MG63 (cell line): ENCODE measurements at regions not wholly inside any gene's neighbourhood (a gene's known extent, or its start where the extent isn't known, plus 50 kb on each side); places are given as distances from the start of the nearest gene placed in this dataset.

Experiments
- DNase-seq: peaks from one replicate; pipeline ENCODE4 v3.0.0-alpha.2; 2020
- H3K27me3 ChIP-seq: fragments of 250-450 bp; sonication (Bioruptor Pico); 2 replicates; pipeline ENCODE4 v1.5.1; 2020; ENCODE audit warnings: mild to moderate bottlenecking, moderate library complexity
- H3K36me3 ChIP-seq: fragments of 250-450 bp; sonication (Bioruptor Pico); 2 replicates; pipeline ENCODE4 v1.5.1; 2020; ENCODE audit warnings: mild to moderate bottlenecking, moderate library complexity
- H3K4me3 ChIP-seq: fragments of 250-450 bp; sonication (Bioruptor Pico); 2 replicates; pipeline ENCODE4 v1.5.1; 2020; ENCODE audit warnings: mild to moderate bottlenecking, moderate library complexity
- H3K9me3 ChIP-seq: fragments of 250-450 bp; sonication (Bioruptor Pico); 2 replicates; pipeline ENCODE4 v1.5.1; 2020; ENCODE audit warnings: mild to moderate bottlenecking, moderate library complexity

DNA sequence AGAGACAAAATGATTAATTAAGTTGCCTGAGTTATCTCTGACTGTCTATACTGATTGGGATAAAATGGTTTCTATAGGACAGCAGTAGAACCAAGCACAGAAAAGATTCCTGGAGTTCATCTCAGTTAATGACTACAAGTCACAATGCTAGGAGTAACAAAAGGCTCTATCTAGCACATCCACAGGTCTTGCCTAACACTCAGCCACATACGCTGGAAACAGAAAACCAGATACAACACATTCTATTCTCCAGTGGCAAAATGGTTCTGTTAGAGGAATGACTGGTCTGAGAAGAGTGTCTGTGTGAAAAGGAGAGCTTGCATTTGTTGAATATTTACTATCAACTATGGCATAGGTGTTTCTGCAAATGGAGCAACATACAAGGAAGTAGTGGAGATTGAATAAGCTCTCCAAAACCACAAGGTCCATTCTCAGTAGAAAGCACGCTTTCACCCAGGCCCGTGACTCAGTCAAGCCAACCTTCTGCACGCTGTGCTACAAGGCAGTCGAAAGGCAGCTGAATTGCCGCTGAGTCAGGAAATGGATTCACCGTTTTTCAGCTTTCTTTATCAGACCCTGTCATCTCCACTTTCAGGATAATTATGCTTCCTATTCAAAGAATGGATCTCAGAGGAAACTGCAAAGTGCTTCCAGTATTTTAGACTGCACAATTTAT is 761.5 kb downstream of the EFNB2 start:
- no peaks in the 10 kb centered on the region for H3K36me3 ChIP-seq
- no peaks in the 10 kb centered on the region for H3K27me3 ChIP-seq
- H3K4me3 ChIP-seq: no peak overlapping the region
- no peaks in the 10 kb centered on the region for H3K9me3 ChIP-seq
- no peak for DNase-seq

DNA sequence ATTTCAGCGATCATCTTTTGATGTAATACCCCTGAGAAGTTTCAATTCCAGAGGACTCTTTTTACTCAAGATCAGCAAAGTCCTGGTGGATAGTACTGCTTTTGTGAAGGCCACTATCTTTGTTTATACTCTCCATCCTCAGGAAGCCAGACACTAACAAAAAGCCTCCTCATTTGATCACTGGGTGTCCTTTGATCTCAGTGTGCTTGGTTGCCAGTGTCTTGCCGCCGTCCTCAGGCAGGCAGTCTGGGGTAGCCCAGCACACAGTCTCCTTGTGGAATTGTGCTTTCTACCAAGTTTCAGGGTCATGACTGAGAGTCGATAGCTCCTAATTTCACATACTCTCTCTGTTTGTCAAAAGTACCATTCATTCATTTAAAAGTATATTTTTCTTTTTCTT is 762.2 kb downstream of the EFNB2 start:
- DNase-seq: no peak
- no peaks in the 10 kb centered on the region for H3K9me3 ChIP-seq
- no peak overlapping the region for H3K4me3 ChIP-seq
- H3K27me3 ChIP-seq: no peaks in the 10 kb centered on the region
- no peaks in the 10 kb centered on the region for H3K36me3 ChIP-seq

DNA sequence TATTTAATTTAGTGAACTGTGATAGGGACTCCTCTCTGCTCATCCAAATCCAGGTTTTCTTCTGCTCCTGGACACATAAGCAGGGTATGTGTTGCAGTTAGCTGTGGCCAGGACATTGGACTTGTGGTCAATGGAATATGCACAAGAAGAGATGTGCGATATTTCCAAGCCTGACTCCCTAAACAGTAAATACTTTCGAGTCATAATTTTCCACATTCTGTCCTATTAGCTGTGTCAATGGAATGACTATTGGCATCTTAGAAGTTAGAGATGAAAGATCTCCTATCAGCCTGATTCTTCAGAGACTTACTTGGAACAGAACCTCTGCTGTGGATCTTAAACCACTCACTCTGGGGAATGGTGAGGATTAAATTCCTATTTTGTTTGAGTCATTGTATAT is 771.0 kb downstream of the EFNB2 start:
- no peak overlapping the region for H3K4me3 ChIP-seq
- no peaks in the 10 kb centered on the region for H3K9me3 ChIP-seq
- DNase-seq: no peak
- no peaks in the 10 kb centered on the region for H3K36me3 ChIP-seq
- no peaks in the 10 kb centered on the region for H3K27me3 ChIP-seq

DNA sequence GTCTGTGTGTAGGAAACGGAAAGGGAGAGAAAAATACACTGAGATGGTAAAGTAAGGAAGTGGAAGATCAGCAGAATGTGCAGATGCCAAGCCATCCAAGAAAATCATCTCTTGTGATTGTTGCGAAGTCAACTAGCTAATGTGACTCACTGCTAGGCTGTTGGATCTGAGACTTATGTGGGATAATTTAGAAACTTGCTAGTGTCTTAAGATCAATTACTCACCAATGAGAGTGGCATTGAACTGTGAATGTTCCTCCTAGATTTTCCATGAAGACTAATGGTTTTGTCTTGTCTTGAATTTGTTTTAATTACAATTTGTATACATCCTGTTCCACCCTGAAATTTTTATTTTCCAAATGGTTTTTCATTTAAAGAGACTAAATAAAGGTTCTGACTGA is 771.6 kb downstream of the EFNB2 start:
- Histone ChIP-seq H3K27me3 (no peaks in the 10 kb centered on the region), H3K4me3 (no peak overlapping the region), H3K36me3 (no peaks in the 10 kb centered on the region), H3K9me3 (no peaks in the 10 kb centered on the region)
- DNase-seq: no peak

DNA sequence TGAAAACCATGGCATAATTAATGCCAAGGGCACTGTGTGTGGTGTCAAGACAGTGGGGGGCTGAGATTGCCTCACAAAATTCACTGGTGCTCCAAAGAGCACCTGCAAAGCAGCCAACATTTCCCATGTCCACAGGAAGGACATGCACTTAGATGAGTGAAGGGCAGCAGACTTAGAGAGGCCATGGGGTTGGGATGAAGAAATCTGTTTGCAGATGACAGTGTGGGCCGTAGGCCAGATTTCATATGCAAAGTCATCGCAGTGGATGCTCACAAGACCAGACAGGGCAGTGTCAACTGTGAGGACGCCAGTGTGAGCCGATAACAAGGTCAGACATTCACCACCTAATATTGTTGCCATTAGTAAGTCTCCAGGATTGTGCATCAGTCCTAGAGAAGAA is 773.4 kb downstream of the EFNB2 start:
- no peaks in the 10 kb centered on the region for H3K9me3 ChIP-seq
- no peak for DNase-seq
- no peak overlapping the region for H3K4me3 ChIP-seq
- no peaks in the 10 kb centered on the region for H3K36me3 ChIP-seq
- no peaks in the 10 kb centered on the region for H3K27me3 ChIP-seq

DNA sequence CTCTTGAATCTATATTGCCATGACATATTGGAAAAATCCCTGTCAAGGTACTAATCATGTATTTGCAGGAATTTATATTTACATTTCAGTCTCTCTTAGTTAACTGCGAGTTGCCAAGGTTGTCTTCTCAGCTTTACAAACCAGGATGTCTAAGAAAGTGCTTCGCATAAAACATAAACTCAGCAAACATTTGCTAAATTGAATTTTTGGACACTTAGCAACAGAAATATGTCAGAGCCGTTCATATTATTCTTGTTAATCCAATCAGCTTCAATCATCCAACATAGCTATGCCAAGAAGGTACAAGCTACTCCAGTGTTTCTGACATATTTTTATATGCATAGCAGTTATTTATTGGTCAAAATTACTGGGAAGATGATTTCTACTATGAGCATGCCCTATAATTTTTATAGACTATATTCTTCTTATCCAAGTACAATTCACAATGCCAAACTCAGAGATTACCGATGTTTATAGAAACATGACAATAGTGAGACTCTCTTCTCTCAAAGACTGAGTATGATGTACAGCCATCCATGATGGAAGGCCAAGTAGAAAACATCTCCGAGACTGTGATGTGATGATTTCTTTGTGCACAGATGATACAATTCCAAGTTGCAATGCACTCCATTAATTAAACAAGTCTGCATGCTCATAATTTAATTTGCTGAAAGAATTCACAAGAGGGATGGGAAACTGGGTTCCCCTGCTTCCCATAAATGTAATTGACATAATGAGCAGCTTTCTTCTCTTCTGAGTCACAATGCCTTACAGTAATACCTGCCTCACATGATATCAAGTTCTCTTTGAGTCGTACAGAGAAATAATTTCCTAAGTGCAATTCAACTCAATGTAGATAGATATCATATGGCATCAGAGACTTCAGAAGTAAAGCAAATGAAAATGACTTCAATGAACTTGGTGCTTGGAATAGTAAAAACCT is 776.3 kb downstream of the EFNB2 start:
- Histone ChIP-seq H3K36me3 (no peaks in the 10 kb centered on the region), H3K4me3 (no peak overlapping the region), H3K9me3 (no peaks in the 10 kb centered on the region), H3K27me3 (no peaks in the 10 kb centered on the region)
- DNase-seq: no peak

DNA sequence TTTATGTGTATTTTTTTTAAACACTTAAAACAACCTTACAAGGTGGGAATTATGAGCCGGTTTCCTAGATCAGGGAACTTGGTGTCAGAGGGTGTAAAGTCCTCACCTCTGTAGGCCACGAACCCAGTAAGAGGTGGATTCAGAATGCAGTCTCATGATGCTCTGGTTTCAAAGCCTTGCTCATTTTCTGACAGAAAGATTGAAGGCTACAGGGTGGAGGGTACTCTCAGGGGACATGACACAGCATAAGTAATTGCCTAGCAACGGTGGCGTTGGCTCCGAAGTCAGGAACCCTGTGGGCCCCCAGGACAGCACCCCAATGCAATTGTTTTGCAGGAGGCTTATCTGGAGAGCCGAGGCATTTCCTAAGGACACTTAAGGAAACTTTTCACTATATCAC is 794.7 kb downstream of the EFNB2 start:
- Histone ChIP-seq H3K27me3 (no peaks in the 10 kb centered on the region), H3K9me3 (no peaks in the 10 kb centered on the region), H3K36me3 (no peaks in the 10 kb centered on the region), H3K4me3 (no peak overlapping the region)
- no peak for DNase-seq

DNA sequence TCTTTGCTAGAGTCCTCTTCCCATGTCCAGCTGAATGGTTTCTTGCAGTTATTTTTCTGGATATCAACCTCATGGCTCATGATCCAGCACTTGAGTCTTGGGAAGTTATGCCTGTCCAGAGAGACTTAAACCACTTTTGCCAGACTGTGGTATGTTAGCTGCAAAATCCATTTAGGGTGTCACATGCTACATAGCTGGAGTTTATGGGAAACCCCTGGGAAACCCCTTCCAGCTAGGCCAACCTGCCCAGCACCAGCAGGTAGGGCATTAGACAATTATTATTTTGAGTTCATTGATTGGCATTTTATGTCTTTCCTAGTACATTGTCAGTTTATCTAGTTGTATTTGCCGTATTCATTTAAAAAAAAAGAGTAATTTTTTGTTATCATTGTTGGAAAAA is 797.8 kb downstream of the EFNB2 start:
- no peaks in the 10 kb centered on the region for H3K9me3 ChIP-seq
- H3K36me3 ChIP-seq: no peaks in the 10 kb centered on the region
- no peaks in the 10 kb centered on the region for H3K27me3 ChIP-seq
- H3K4me3 ChIP-seq: no peak overlapping the region
- no peak for DNase-seq

DNA sequence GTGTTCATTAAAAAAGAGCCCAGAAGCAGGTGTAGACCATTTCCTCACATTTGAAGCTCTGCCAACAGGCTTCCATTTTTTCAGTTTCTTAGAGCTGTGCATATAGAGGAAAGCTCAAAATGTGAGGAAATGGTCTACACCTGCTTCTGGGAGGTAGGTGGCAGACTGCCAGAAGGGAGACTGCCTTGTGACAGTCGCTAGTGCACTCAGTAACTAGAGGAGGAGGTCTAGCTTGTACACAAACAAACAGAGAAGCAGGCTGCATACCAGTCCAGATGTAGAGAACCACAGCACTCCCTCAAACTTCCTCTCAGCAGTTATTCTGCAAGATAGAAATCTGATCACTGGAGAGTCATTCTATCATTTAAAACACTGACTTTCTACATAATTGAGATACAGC is 800.2 kb downstream of the EFNB2 start:
- no peak for DNase-seq
- no peaks in the 10 kb centered on the region for H3K9me3 ChIP-seq
- no peaks in the 10 kb centered on the region for H3K27me3 ChIP-seq
- no peak overlapping the region for H3K4me3 ChIP-seq
- H3K36me3 ChIP-seq: no peaks in the 10 kb centered on the region

DNA sequence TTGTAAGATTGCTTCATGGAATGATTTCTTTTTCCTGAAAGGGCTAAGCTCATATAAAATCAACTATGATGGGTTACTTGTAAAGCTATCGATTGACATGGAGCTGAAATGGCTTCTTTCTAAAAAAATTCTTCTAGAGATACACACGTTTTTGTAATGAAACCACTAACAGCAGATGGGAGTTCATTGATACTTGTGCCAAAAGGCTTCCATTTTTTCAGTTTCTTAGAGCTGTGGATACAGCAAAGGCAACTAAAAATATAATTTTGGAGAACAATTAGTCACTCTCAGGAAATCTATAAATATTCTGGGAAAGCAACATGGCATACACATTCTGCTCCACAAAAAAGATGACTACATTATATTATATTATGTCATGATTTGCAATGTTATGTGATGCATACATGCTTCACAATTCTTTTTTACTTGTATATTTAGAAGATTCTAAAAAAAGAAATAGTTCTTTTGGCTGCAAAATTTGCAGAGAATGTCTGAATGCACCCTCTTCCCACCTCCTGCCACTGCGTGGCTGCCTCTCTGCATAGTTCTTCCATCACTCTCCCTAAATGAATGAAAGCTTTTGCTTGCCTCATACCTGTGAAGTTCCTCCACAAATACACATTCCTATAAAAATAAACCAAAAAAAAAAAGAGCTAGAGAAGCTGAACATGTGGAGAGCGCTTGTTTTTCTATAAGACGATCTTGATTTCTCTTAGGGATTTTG is 802.5 kb downstream of the EFNB2 start:
- no peak for DNase-seq
- Histone ChIP-seq H3K4me3 (no peak overlapping the region), H3K9me3 (no peaks in the 10 kb centered on the region), H3K27me3 (no peaks in the 10 kb centered on the region), H3K36me3 (no peaks in the 10 kb centered on the region)

DNA sequence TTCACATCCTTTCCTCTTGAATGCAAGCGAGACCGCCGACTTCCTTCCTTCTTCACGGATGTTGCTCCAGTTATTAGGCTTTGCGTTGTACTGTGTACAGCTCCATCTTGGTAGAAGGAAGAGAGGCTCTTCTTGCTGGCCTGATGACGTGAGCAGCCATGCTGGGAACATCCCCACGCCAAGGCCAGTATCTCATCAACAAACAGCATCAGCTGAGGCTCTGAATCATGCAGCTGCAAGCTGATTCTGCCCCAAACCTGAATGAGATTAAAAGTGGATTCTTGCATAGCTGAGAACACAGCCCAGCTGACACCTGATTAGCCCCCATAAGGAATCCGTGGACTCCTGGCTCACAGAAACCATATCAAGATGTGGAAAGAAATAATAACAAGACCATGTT is 809.6 kb downstream of the EFNB2 start:
- Histone ChIP-seq H3K4me3 (no peak overlapping the region), H3K9me3 (no peaks in the 10 kb centered on the region), H3K36me3 (no peaks in the 10 kb centered on the region), H3K27me3 (no peaks in the 10 kb centered on the region)
- DNase-seq: no peak

DNA sequence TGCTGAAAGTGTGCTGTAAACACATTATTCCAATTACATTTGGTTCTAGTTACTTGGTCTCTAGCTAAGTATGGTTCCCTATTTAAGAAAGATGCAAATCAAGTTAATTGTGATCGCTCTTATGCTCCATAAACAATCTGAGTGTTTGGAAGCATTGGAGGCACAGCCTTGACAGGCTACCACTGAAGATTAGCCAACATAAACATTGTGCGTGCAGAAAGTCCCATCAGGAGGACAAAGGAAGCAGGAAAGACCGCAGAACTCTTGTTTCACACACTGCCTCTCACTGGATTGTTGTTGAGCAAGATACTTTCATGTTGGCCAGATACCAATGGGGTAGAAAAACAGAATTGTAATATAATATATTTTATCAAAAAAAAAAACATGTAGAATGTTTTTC is 814.4 kb downstream of the EFNB2 start:
- Histone ChIP-seq H3K9me3 (no peaks in the 10 kb centered on the region), H3K36me3 (no peaks in the 10 kb centered on the region), H3K4me3 (no peak overlapping the region), H3K27me3 (no peaks in the 10 kb centered on the region)
- DNase-seq: no peak

DNA sequence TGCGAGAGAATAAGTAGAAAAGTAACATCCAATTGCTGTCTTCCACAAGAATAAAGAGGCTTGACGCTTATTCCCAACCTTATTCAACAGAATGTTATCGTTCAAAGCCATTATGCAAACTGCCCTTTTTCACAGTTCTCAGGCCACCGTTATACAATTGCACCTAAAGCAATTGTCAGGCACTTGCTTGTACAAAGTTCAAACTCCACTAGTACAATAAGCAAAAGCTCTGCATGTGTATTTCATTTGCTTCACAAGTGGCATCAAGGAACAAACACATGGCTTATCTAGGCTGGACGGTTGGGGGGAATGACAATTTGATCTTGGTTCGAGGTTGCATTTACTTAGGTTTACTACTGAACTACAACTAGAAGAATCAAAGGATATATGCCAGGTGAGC is 815.6 kb downstream of the EFNB2 start:
- no peak for DNase-seq
- Histone ChIP-seq H3K9me3 (no peaks in the 10 kb centered on the region), H3K36me3 (no peaks in the 10 kb centered on the region), H3K27me3 (no peaks in the 10 kb centered on the region), H3K4me3 (no peak overlapping the region)

DNA sequence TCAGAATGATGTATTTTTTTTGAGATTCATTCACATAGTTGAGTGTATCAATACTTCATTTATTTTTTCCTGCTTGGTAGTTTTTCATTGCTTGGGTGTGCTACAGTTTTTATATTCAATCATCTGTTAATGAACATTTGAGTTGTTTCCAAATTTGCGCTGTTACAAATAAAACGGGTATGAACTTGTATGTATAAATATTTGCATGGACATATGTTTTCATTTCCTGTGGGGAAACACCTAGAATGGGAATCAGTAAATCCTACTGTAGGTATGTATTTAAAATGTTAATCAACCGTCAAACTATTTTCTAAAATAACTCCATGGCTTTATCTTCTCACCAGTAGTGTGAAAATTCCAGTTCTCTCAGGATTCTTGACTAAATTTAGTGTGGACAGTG is 826.3 kb downstream of the EFNB2 start:
- Histone ChIP-seq H3K27me3 (no peaks in the 10 kb centered on the region), H3K36me3 (no peaks in the 10 kb centered on the region), H3K4me3 (no peak overlapping the region), H3K9me3 (no peaks in the 10 kb centered on the region)
- no peak for DNase-seq

DNA sequence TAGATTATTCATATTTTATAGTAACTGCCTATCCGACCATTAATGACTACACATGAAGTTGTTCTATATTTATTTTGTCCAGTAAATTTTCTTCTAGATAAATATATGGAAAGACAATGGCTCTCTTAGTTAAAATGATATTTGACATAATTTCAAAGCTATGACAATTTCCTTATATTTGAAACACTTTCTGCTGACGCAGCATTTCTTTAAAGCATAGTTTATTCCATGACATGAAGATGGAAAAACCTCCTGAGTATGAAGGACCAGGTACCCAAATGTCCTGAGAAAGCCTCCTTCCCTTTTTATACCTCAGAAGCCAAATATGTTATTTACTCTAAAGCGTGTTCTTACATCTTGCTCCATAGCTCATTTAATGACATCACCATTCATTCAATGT is 831.6 kb downstream of the EFNB2 start:
- no peak for DNase-seq
- Histone ChIP-seq H3K4me3 (no peak overlapping the region), H3K27me3 (no peaks in the 10 kb centered on the region), H3K36me3 (no peaks in the 10 kb centered on the region), H3K9me3 (no peaks in the 10 kb centered on the region)

DNA sequence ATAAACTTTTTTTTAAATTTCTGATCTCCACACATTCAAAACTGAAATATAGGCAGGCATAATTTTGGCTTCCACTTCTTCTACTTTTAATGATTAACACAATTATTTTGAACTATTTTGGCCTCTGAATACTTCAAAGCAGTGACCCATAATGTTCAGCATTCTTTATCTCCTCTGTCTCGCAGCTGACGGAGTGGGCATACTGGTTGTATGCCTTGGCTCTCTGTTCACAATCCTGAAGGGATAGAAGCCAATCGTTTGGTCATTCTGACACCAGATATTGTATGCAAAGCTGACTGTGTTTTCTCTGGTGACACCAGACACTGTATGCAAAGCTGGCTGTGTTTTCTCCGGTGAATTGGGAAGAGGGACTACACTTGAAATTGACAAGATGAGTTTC is 833.0 kb downstream of the EFNB2 start:
- DNase-seq: no peak
- Histone ChIP-seq H3K9me3 (no peaks in the 10 kb centered on the region), H3K4me3 (no peak overlapping the region), H3K36me3 (no peaks in the 10 kb centered on the region), H3K27me3 (no peaks in the 10 kb centered on the region)

DNA sequence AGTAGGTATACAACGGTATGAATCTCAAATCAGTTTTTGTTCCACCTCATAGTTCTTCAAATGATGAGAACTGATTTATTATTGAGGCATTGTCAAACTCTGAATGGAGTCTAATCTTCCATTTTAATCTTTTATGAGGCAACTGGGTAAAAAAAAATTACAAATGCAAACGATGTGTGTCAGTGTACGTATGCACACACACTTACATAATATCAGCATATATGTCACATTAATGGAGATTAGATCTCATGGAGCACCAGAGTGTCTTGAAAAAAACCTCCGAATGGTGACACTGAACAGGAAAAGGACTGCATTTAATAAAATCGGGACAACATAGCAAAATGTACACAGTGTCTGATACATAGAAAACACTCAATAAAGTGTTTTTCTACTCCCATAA is 842.7 kb downstream of the EFNB2 start:
- Histone ChIP-seq H3K36me3 (no peaks in the 10 kb centered on the region), H3K4me3 (no peak overlapping the region), H3K27me3 (no peaks in the 10 kb centered on the region), H3K9me3 (no peaks in the 10 kb centered on the region)
- DNase-seq: no peak
